NCI-H2081 treated with DMSO at 0.1 percent for 48 hours (cell line): ENCODE measurements at regions not wholly inside any gene's neighbourhood (a gene's known extent, or its start where the extent isn't known, plus 50 kb on each side); places are given as distances from the start of the nearest gene placed in this dataset.

Experiments used
- DNase-seq: peaks from one replicate; lab custom pipeline; 2025; lab: John Stamatoyannopoulos, UW

- DNase-seq, result no peak
These were observed 173.1 kb downstream of the ICOS start for GRCh38 chr2:204109681-204110080.

- no peak for DNase-seq
These were observed 173.8 kb downstream of the ICOS start for GRCh38 chr2:204110338-204110741.

- no peak for DNase-seq
These were observed 174.4 kb downstream of the ICOS start for GRCh38 chr2:204110751-204111516.

- DNase-seq, result no peak
These were observed 175.7 kb downstream of the ICOS start for GRCh38 chr2:204112084-204112770.

- no peak for DNase-seq
These were observed 178.0 kb downstream of the ICOS start for GRCh38 chr2:204114295-204115136.

- no peak for DNase-seq
These were observed 178.8 kb downstream of the ICOS start for GRCh38 chr2:204115137-204116056.

GRCh38 chr2:204116159-204116792 is 179.7 kb downstream of the ICOS start:
- DNase-seq, result no peak

- no peak for DNase-seq
These were observed 185.9 kb downstream of the ICOS start for GRCh38 chr2:204122425-204122824.

- no peak for DNase-seq
These were observed 187.7 kb downstream of the ICOS start for GRCh38 chr2:204124140-204124750.

- DNase-seq, result no peak
These were observed 190.1 kb downstream of the ICOS start for GRCh38 chr2:204126705-204127104.

GRCh38 chr2:204127238-204127637 is 190.7 kb downstream of the ICOS start:
- no peak for DNase-seq

- DNase-seq, result no peak
These were observed 193.2 kb downstream of the ICOS start for GRCh38 chr2:204129591-204130294.

GRCh38 chr2:204131621-204132020 is 195.1 kb downstream of the ICOS start:
- no peak for DNase-seq

GRCh38 chr2:204133476-204133875 is 196.9 kb downstream of the ICOS start:
- DNase-seq, result no peak

GRCh38 chr2:204134421-204134820 is 197.9 kb downstream of the ICOS start:
- DNase-seq, result no peak

GRCh38 chr2:204135752-204136151 is 199.2 kb downstream of the ICOS start:
- DNase-seq, result no peak

- no peak for DNase-seq
These were observed 201.6 kb downstream of the ICOS start for GRCh38 chr2:204138206-204138605.

- DNase-seq, result no peak
These were observed 203.7 kb downstream of the ICOS start for GRCh38 chr2:204140246-204140645.

- no peak for DNase-seq
These were observed 206.9 kb downstream of the ICOS start for GRCh38 chr2:204143216-204144014.
